ENCODE measurements at regions not wholly inside any gene's neighbourhood (a gene's known extent, or its start where the extent isn't known, plus 50 kb on each side); places are given as distances from the start of the nearest gene placed in this dataset.

- Histone ChIP-seq H2BK120ac (ENCODE audit: low read depth, low read length) (no peak overlapping the region), H3K18ac (ENCODE audit: low read depth in 1 of 2, low read length in 2 of 2) (no peak overlapping the region), H3K9ac (ENCODE audit: low read length) (no peak overlapping the region), H3K4me2 (ENCODE audit: low read length, poor library complexity, severe bottlenecking) (no peak overlapping the region), H4K91ac (ENCODE audit: low read length) (no peak overlapping the region), H3K9me3 (ENCODE audit: control insufficient read depth, low read length) (no peaks in the 10 kb centered on the region), H3K14ac (ENCODE audit: low read length in 2 of 2) (no peak overlapping the region), H2BK12ac (ENCODE audit: low read length in 2 of 2) (no peak overlapping the region), H4K8ac (ENCODE audit: low read length) (no peak overlapping the region), H2BK5ac (ENCODE audit: low read depth, low read length, poor library complexity, severe bottlenecking) (no peak overlapping the region), H3K4me3 (ENCODE audit: insufficient read depth in 1 of 2, low read depth in 1 of 2, low read length in 2 of 2) (no peak overlapping the region), H3K4ac (ENCODE audit: low read depth in 1 of 2, low read length in 2 of 2) (no peak overlapping the region), H2AFZ (ENCODE audit: low read depth, low read length) (no peak overlapping the region), H3K27me3 (ENCODE audit: control insufficient read depth in 1 of 2, insufficient read depth in 1 of 2, low read length in 2 of 2) (no peaks in the 10 kb centered on the region), H2AK5ac (ENCODE audit: low read length, severe bottlenecking) (no peak overlapping the region), H2BK15ac (ENCODE audit: low read depth, poor library complexity, severe bottlenecking) (no peak overlapping the region), H3K79me1 (replicated peaks; ENCODE audit: low read length, poor library complexity, severe bottlenecking) (no peaks in the 10 kb centered on the region), H3K23ac (ENCODE audit: low read length in 2 of 2) (no peak overlapping the region), H3K27ac (ENCODE audit: low read length, poor library complexity, severe bottlenecking) (no peak overlapping the region), H3K36me3 (ENCODE audit: control insufficient read depth in 1 of 2, insufficient read depth in 2 of 2, low read depth in 1 of 2, low read length in 2 of 2) (no peaks in the 10 kb centered on the region), H3K4me1 (ENCODE audit: control insufficient read depth, insufficient read depth, low read depth, low read length) (no peaks in the 10 kb centered on the region)
- no peak for DNase-seq
- 92% methylated on average over 1 of the region's 1 CpG for WGBS
Measured at GRCh38 chr21:24939291-24939690, 668.0 kb downstream of the MRPL39 start.

GRCh38 chr21:24938573-24938972 is 668.7 kb downstream of the MRPL39 start:
- Histone ChIP-seq H3K27me3 (ENCODE audit: control insufficient read depth in 1 of 2, insufficient read depth in 1 of 2, low read length in 2 of 2) (no peaks in the 10 kb centered on the region), H2AK5ac (ENCODE audit: low read length, severe bottlenecking) (no peak overlapping the region), H3K79me1 (replicated peaks; ENCODE audit: low read length, poor library complexity, severe bottlenecking) (no peaks in the 10 kb centered on the region), H3K27ac (ENCODE audit: low read length, poor library complexity, severe bottlenecking) (no peak overlapping the region), H3K36me3 (ENCODE audit: control insufficient read depth in 1 of 2, insufficient read depth in 2 of 2, low read depth in 1 of 2, low read length in 2 of 2) (no peaks in the 10 kb centered on the region), H3K9me3 (ENCODE audit: control insufficient read depth, low read length) (no peaks in the 10 kb centered on the region), H4K91ac (ENCODE audit: low read length) (no peak overlapping the region), H3K4me2 (ENCODE audit: low read length, poor library complexity, severe bottlenecking) (no peak overlapping the region), H2BK5ac (ENCODE audit: low read depth, low read length, poor library complexity, severe bottlenecking) (no peak overlapping the region), H3K14ac (ENCODE audit: low read length in 2 of 2) (no peak overlapping the region), H3K9ac (ENCODE audit: low read length) (no peak overlapping the region), H3K4me1 (ENCODE audit: control insufficient read depth, insufficient read depth, low read depth, low read length) (no peaks in the 10 kb centered on the region), H2BK120ac (ENCODE audit: low read depth, low read length) (no peak overlapping the region), H3K23ac (ENCODE audit: low read length in 2 of 2) (no peak overlapping the region), H2AFZ (ENCODE audit: low read depth, low read length) (no peak overlapping the region), H2BK12ac (ENCODE audit: low read length in 2 of 2) (no peak overlapping the region), H3K4me3 (ENCODE audit: insufficient read depth in 1 of 2, low read depth in 1 of 2, low read length in 2 of 2) (no peak overlapping the region), H3K18ac (ENCODE audit: low read depth in 1 of 2, low read length in 2 of 2) (no peak overlapping the region), H2BK15ac (ENCODE audit: low read depth, poor library complexity, severe bottlenecking) (no peak overlapping the region), H4K8ac (ENCODE audit: low read length) (no peak overlapping the region), H3K4ac (ENCODE audit: low read depth in 1 of 2, low read length in 2 of 2) (no peak overlapping the region)
- 80% methylated on average over 5 of the region's 5 CpGs for WGBS
- DNase-seq = no peak

- no peaks in the 10 kb centered on the region for H3K79me1 ChIP-seq (replicated peaks; ENCODE audit: low read length, poor library complexity, severe bottlenecking)
- no peak overlapping the region for H2AFZ ChIP-seq (ENCODE audit: low read depth, low read length)
- H3K4me3 ChIP-seq (ENCODE audit: insufficient read depth in 1 of 2, low read depth in 1 of 2, low read length in 2 of 2) = no peak overlapping the region
- H3K36me3 ChIP-seq (ENCODE audit: control insufficient read depth in 1 of 2, insufficient read depth in 2 of 2, low read depth in 1 of 2, low read length in 2 of 2) = no peaks in the 10 kb centered on the region
- H3K4ac ChIP-seq (ENCODE audit: low read depth in 1 of 2, low read length in 2 of 2) = no peak overlapping the region
- no peak overlapping the region for H4K91ac ChIP-seq (ENCODE audit: low read length)
- no peak overlapping the region for H3K18ac ChIP-seq (ENCODE audit: low read depth in 1 of 2, low read length in 2 of 2)
- H3K27me3 ChIP-seq (ENCODE audit: control insufficient read depth in 1 of 2, insufficient read depth in 1 of 2, low read length in 2 of 2) = no peaks in the 10 kb centered on the region
- no peak for DNase-seq
- H2BK5ac ChIP-seq (ENCODE audit: low read depth, low read length, poor library complexity, severe bottlenecking) = no peak overlapping the region
- no peak overlapping the region for H2AK5ac ChIP-seq (ENCODE audit: low read length, severe bottlenecking)
- no peak overlapping the region for H4K8ac ChIP-seq (ENCODE audit: low read length)
- H3K23ac ChIP-seq (ENCODE audit: low read length in 2 of 2) = no peak overlapping the region
- no peaks in the 10 kb centered on the region for H3K9me3 ChIP-seq (ENCODE audit: control insufficient read depth, low read length)
- H2BK15ac ChIP-seq (ENCODE audit: low read depth, poor library complexity, severe bottlenecking) = no peak overlapping the region
- H3K4me2 ChIP-seq (ENCODE audit: low read length, poor library complexity, severe bottlenecking) = no peak overlapping the region
- no peak overlapping the region for H2BK12ac ChIP-seq (ENCODE audit: low read length in 2 of 2)
- no peak overlapping the region for H3K14ac ChIP-seq (ENCODE audit: low read length in 2 of 2)
- no peak overlapping the region for H2BK120ac ChIP-seq (ENCODE audit: low read depth, low read length)
- no peaks in the 10 kb centered on the region for H3K4me1 ChIP-seq (ENCODE audit: control insufficient read depth, insufficient read depth, low read depth, low read length)
- H3K9ac ChIP-seq (ENCODE audit: low read length) = no peak overlapping the region
- no peak overlapping the region for H3K27ac ChIP-seq (ENCODE audit: low read length, poor library complexity, severe bottlenecking)
- no CpG with 5 or more reads among the region's 2 CpGs for WGBS
Measured at GRCh38 chr21:24935991-24936390, 671.3 kb downstream of the MRPL39 start.

- Histone ChIP-seq H3K4me3 (ENCODE audit: insufficient read depth in 1 of 2, low read depth in 1 of 2, low read length in 2 of 2) (no peak overlapping the region), H2BK12ac (ENCODE audit: low read length in 2 of 2) (no peak overlapping the region), H3K36me3 (ENCODE audit: control insufficient read depth in 1 of 2, insufficient read depth in 2 of 2, low read depth in 1 of 2, low read length in 2 of 2) (no peaks in the 10 kb centered on the region), H3K23ac (ENCODE audit: low read length in 2 of 2) (no peak overlapping the region), H3K27me3 (ENCODE audit: control insufficient read depth in 1 of 2, insufficient read depth in 1 of 2, low read length in 2 of 2) (no peaks in the 10 kb centered on the region), H3K9me3 (ENCODE audit: control insufficient read depth, low read length) (no peaks in the 10 kb centered on the region), H4K91ac (ENCODE audit: low read length) (no peak overlapping the region), H2AK5ac (ENCODE audit: low read length, severe bottlenecking) (no peak overlapping the region), H3K4me2 (ENCODE audit: low read length, poor library complexity, severe bottlenecking) (no peak overlapping the region), H3K4me1 (ENCODE audit: control insufficient read depth, insufficient read depth, low read depth, low read length) (no peaks in the 10 kb centered on the region), H3K9ac (ENCODE audit: low read length) (no peak overlapping the region), H4K8ac (ENCODE audit: low read length) (no peak overlapping the region), H3K79me1 (replicated peaks; ENCODE audit: low read length, poor library complexity, severe bottlenecking) (no peaks in the 10 kb centered on the region), H2AFZ (ENCODE audit: low read depth, low read length) (no peak overlapping the region), H3K18ac (ENCODE audit: low read depth in 1 of 2, low read length in 2 of 2) (no peak overlapping the region), H3K4ac (ENCODE audit: low read depth in 1 of 2, low read length in 2 of 2) (no peak overlapping the region), H2BK5ac (ENCODE audit: low read depth, low read length, poor library complexity, severe bottlenecking) (no peak overlapping the region), H2BK120ac (ENCODE audit: low read depth, low read length) (no peak overlapping the region), H3K14ac (ENCODE audit: low read length in 2 of 2) (no peak overlapping the region), H2BK15ac (ENCODE audit: low read depth, poor library complexity, severe bottlenecking) (no peak overlapping the region), H3K27ac (ENCODE audit: low read length, poor library complexity, severe bottlenecking) (no peak overlapping the region)
- no peak for DNase-seq
- WGBS = no CpG with 5 or more reads among the region's 1 CpG
Measured at GRCh38 chr21:24910591-24910990, 696.7 kb downstream of the MRPL39 start.

Data from mesenchymal stem cell (in vitro differentiated cells and primary cell).